GM19328 (cell line): ENCODE measurements at regions not wholly inside any gene's neighbourhood (a gene's known extent, or its start where the extent isn't known, plus 50 kb on each side); places are given as distances from the start of the nearest gene placed in this dataset.

Experiments
- ATAC-seq: cut with Tn5 transposase; IDR thresholded peaks from one replicate; pipeline ENCODE4 v1.9.1; 2021; ENCODE audit warnings: mild to moderate bottlenecking, moderate library complexity; ENCODE audit not compliant: unreplicated experiment

DNA sequence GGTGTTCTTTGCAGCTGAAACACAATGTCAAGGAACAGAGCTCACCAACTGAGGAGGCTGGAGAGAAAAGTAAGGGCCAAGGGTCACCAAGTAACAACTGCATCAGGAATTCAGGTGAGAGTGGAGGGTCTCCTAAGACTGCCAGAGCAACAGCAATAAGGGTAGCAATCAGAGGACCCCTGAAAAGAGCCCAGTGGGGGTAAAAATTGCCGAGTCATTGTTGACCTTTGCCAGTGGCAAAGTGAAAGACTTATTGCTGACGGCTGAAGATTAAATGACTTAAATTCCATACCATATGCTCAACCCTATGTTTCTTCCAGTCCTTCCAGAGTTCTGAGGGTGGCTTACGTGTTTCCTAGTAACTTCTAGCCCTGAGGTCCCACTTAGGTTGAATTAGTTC, 51.9 kb upstream of the ARHGAP42 start:
- ATAC-seq, result no peak

DNA sequence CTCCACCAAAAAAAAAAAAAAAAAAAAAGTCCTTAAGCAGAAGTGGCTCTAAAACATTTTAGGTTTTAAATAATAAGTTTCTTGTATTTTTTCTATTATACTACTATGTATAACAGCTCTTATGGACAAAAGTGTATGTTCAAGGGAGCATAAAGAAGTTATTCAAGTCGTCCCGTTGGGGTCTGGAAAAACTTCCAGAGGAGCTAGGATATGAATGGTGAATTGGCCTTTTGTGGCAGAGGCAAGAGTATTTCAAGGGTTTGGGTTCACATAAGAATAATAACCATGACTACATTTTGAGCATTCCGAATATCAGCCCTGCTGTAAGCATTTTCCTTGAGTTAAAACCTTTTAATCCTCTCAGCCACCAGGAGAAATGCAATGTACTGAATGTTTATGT, 50.6 kb upstream of the ARHGAP42 start:
- no peak for ATAC-seq
